ENCODE measurements at regions not wholly inside any gene's neighbourhood (a gene's known extent, or its start where the extent isn't known, plus 50 kb on each side); places are given as distances from the start of the nearest gene placed in this dataset.
"Not testable (repeated sequence)": the region's sequence is repeated elsewhere in the genome, so short reads cannot be mapped to it uniquely, and the experiment has no call there.

GRCh38 chr10:29794776-29795611 lies 160.2 kb upstream of the SVIL start:
- no peak for DNase-seq (ENCODE audit: low read depth in 2 of 2)

DNA sequence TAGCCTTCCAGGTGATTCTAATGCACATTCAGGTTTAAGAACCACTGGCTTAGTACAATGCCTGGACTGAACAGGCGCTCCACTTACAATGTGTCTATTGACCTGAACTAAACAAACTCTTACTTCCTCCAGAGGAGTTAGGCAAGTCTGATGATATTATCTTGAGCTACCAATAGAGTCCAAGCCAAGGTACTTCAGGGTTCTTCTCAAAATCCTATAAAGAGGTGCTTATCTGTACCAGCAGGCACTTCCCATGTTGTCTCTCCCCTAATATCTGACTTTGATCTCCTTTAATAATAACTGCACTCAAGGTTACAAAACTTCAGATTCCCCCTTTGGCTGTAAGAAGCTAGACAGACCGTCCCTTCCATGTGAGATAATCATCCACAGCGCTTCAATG lies 157.0 kb upstream of the SVIL start:
- no peak for DNase-seq (ENCODE audit: low read depth in 2 of 2)

DNA sequence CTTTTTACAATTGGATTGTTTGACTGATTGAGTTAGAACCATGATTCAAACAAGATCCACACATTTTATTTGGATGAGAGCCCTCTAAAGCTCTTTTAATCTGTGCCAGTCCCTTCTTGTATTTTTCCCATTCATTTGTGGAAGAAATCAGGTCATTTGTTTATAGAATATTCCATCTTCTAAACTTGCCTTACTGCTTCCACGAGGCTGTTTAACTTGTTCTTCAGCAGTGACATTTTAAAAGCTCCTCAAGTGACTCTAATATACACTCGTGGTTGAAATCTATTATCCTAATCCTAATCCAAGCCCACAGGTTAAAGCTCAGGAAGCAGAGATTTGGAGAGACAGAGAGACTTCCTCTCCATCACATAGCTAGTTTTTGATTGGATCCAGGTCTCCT lies 155.4 kb upstream of the SVIL start:
- DNase-seq (ENCODE audit: low read depth in 2 of 2), result no peak

GRCh38 chr10:29788113-29788512 lies 153.3 kb upstream of the SVIL start:
- DNase-seq (ENCODE audit: low read depth in 2 of 2), result no peak

GRCh38 chr10:29785701-29786100 lies 150.9 kb upstream of the SVIL start:
- DNase-seq (ENCODE audit: low read depth in 2 of 2), result no peak

- DNase-seq (ENCODE audit: low read depth in 2 of 2), result no peak
These were observed 149.5 kb upstream of the SVIL start for GRCh38 chr10:29784175-29784773.

DNA sequence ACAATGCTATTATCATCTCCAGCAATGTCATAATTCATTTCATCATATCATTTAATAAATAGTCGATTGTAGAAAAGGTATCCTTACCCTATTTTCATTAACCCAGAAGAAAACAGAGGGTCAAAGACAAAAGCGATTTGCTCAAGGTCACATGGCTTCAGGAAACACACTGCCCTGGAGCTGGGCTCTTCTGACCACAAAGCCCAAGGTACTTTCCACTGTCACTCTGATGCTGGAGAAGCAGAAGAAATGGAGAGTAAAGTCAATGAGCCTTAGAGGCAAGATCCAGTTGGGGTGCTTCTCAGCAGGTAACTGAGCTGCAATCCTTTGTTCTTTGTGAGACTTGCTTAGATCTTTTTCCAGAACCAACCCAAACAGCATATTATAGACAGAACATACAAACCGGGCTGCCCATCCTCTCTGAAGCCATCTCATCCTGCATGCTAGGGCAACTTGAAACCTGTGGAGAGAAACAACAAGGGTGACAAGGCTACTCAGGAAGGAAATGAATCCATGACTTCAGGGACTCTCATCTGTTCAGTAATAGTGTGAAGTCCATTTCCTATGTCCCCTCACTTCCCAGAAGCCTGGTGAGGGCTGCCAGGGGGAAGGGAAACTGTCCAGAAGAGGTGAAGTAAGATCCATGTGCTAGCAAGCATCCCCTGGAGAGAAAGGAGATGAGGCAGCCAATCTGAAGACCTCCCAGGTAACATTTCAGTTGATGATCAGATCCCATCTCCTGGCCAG lies 148.6 kb upstream of the SVIL start:
- DNase-seq (ENCODE audit: low read depth in 2 of 2), result no peak

DNA sequence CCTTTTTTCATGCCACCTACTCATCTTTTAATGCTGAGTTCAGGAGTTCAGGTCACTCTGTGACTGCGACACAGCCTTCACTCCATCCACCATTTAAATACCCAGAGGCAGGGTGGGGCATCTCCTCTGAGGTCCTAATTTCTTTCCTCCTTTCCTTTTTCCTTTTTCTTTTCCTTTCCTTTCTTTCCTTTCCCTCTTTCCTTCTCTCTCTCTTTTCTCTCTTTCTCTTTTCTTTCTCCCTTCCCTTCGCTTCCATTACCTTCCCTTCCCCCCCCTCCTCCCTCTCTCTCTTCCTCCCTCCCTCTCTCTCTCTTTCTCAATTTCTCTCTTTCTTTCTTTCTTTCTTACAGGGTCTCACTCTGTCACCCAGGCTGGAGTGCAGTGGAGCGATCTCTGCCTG lies 145.9 kb upstream of the SVIL start:
- no peak for DNase-seq (ENCODE audit: low read depth in 2 of 2)

DNA sequence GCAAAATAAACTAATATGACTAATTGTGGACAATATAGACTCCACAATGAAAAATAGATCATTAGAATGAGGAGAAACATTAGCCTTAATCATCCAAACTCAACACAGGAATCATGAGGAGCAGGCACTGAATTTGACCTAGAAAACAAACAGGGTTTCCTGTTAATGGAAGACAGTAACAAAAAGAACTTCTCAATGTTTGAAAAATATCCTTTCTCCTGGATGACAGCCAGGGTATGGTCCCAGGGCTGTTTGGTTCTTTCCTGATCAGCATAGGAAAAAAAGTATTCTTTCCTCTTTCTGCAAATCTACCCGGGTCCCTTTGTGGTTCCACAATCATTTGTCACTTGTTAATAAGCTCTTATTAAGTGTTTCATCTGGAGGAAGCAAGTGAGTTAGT lies 145.3 kb upstream of the SVIL start:
- DNase-seq (ENCODE audit: low read depth in 2 of 2), result no peak

DNA sequence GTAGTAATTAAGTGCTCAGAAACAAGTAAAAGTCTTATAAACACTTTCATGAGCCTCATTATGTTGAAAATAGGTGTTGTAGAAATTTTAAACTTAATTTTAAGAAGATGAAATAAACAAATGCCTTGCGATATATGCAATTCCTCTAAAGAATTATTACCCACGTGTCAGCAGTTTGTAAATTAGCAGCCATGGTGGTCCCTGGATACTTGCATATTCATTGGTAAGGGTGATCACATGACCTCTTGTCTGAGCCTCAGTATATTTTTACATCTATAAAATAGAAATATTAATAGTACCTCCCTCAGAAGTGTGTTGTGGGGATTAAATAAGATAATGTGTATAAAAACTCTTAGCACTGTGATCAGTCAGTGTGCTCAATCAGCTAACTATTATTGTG lies 141.5 kb upstream of the SVIL start:
- no peak for DNase-seq (ENCODE audit: low read depth in 2 of 2)

DNA sequence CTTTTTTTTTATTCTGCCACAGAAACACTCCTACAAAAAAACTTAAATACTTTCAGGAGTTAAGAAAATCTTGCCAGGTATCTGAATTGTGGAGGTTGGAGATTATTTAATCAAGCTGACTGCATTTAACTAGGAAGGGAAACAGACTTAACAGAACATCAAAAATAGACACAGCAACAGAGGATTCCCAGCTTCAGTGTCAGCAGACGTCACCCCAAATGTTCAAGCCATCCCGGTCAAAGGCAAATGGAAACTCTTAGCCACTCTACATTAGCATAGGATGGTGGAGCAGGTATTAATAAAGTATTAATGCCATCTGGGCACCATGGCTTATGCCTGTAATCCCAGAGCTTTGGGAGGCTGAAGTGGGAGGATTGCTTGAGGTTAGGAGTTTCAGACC lies 139.7 kb upstream of the SVIL start:
- DNase-seq (ENCODE audit: low read depth in 2 of 2), result no peak

DNA sequence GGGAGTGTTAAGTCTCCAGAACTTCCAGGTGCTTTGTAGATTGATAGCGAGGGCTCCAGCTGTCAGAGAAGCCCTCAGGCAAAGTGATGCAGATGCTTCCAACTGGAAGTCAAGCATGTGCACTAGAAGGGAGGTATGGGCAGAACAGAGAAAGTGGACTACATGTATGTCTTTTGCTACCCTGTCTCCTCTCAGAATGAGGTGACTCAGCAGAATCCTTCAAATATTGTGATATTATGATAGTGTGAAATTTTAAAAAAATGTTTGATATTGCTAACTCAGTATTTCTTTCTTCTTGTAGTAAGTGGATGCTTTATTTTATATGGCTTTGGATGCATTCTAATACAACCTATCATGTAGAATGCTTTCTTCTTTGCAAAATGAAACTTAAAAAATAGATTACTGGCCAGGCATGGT lies 138.9 kb upstream of the SVIL start:
- no peak for DNase-seq (ENCODE audit: low read depth in 2 of 2)

DNA sequence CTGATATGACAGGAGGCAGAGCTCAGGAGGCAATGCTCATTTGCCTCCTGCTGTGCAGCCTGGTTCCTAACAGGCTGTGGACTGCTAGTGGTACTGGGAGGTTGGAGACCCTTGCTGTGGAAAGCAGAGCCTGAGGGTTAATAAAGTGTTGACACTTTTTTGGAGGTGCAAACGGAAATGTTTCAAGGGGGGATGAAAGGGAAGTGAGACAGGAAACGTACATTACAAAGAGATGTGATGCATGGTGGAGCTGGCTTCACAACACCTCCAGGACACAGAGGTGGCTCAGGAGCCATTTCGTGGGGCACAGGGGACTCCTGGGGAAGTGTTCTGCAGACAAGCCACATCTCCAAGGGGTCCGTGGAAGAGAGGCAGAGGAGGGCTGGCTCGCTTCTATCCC lies 137.6 kb upstream of the SVIL start:
- no peak for DNase-seq (ENCODE audit: low read depth in 2 of 2)

DNA sequence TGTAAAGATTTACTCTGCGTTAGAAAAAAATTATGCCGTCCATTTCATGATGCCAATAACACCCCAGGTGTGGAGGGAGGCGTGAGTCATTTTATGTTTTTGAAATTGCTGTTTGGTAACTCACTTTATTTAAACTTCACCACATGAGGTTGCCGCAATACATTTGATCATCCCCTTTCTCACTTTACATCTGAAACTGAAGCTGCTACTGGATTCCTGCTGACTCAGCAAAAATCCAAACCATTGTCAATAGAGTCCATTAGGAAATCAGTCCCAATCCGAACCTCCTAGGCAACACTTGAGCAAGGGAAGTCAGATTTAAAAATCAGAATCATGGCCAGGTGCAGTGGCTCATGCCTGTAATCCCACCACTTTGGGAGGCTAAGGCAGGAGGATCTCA lies 136.6 kb upstream of the SVIL start:
- DNase-seq (ENCODE audit: low read depth in 2 of 2), result no peak

DNA sequence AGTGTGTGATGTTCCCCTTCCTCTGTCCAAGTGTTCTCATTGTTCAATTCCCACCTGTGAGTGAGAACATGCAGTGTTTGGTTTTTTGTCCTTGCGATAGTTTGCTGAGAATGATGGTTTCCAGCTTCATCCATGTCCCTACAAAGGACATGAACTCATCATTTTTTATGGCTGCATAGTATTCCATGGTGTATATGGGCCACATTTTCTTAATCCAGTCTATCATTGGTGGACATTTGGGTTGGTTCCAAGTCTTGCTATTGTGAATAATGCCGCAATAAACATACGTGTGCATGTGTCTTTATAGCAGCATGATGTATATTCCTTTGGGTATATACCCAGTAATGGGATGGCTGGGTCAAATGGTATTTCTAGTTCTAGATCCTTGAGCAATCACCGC lies 134.5 kb upstream of the SVIL start:
- not testable (repeated sequence) for DNase-seq (ENCODE audit: low read depth in 2 of 2)

GRCh38 chr10:29767968-29768367 lies 133.2 kb upstream of the SVIL start:
- no peak for DNase-seq (ENCODE audit: low read depth in 2 of 2)

DNA sequence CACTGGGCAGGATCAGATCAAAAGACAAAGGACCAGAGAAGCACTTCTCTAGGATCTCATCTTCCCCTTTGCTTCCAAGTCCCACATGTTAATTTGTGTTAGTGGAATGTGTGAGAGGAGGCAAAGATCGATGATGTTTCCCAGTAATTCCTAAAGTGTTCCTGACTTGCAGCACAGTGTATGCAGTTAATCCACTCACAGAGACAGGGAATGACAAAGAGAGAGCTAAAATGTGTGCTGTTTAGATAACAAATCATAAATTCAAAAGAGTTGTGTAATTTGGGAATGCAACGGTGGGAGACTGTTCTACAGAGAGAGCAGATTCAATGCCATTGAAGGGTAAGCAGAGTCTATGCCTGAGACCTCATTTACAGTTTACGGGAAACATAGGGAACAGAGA lies 132.0 kb upstream of the SVIL start:
- DNase-seq (ENCODE audit: low read depth in 2 of 2), result no peak

DNA sequence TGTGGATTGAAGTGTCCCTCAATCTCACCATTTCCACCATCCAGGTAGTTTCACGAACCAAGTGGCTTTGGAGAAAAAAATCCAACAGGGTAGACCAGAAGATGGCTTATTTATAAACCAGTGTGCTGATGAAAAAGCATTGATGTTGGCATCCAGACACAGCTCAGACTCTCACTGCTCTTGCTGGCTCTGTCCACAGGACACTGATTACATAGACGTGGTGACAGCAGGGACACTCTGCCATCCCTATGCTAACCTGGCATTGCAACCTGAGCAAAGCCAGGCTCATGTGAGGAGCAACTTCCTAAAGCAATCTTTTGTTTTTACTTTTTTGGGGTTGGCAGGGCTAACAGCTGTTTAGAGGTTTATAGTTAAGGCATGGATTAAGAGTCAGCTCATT lies 130.6 kb upstream of the SVIL start:
- DNase-seq (ENCODE audit: low read depth in 2 of 2), result no peak

DNA sequence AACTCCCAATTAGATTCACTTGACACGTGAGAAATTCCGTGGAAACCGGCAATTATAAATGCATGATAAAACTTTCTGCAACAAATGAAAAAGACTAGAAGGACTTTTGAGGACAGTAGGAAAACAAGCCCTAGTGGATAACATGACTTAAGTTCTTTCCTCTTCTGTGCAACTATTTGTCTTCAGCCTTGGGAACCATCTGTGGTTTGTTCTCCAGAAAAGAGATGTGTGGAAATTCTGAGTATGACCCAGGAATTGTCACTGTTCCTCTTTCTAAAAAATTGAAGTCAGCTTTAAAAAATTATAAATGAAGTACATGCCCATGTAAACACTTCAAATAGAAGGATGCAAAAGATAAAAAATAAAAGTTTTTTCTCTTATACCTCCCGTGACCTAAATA lies 128.6 kb upstream of the SVIL start:
- DNase-seq (ENCODE audit: low read depth in 2 of 2), result no peak

DNA sequence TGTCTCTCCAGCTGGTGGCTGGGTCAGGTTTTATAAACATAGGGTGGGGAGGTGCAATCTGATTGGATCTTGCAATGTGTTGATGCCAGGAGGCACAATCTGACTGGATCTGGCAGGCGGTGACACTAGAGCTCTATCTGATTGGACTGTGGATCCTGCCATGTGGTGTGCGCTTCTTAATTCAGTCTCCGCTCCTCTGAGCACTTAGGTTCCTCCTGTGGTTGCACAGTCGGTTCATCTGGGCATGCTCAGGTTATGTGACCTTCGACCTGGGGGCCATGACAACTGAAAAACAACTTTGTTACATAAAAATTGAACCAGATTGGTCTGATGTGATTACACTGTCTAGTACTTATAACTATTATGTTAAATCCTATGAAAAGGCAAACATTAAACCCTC lies 127.1 kb upstream of the SVIL start:
- DNase-seq (ENCODE audit: low read depth in 2 of 2), result no peak

- no peak for DNase-seq (ENCODE audit: low read depth in 2 of 2)
These were observed 125.5 kb upstream of the SVIL start for GRCh38 chr10:29760138-29760900.
